ENCODE measurements at regions not wholly inside any gene's neighbourhood (a gene's known extent, or its start where the extent isn't known, plus 50 kb on each side); places are given as distances from the start of the nearest gene placed in this dataset.

DNA sequence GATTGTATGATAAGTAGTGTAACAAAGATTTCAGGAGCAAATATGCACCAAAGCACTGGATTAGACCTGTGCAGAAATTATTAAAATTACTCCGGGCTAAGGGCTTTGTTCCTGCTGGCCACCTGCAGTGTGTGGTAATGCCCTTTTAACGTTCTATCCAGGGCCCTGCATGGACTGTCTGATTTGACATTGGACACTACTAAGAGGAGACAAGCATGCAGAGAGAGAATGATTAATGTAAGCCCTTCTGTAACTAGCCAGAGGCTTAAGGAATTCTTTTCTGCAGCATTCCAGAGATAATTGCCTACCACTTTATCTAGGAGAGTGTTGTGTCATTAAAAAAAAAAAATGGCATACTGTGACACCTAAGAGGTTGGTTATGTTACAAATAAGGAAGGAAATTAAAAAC is 117.0 kb downstream of the PCDH7 start:
- Histone ChIP-seq H3K36me3 (ENCODE audit: control insufficient read depth in 4 of 4, insufficient read depth in 4 of 4, low read length in 3 of 4) (no peaks in the 10 kb centered on the region), H3K27ac (ENCODE audit: insufficient read depth in 1 of 2, low read depth in 1 of 2, low read length in 2 of 2, poor library complexity in 1 of 2, severe bottlenecking in 2 of 2) (no peak overlapping the region), H3K4me3 (ENCODE audit: control insufficient read depth in 1 of 7, extremely low read depth in 1 of 7, insufficient read depth in 4 of 7, low read depth in 2 of 7, low read length in 6 of 7) (no peak overlapping the region), H3K27me3 (replicated peaks in 2 of 5; ENCODE audit: control insufficient read depth in 4 of 5, insufficient read depth in 5 of 5, low read length in 4 of 5) (peaks cover 0 to 3% (median 0%) of the 10 kb centered on the region in 5 experiments), H3K4me1 (ENCODE audit: control extremely low read depth in 1 of 4, control insufficient read depth in 4 of 4, insufficient read depth in 4 of 4, low read length in 3 of 4) (peaks cover 0 to 5% (median 1%) of the 10 kb centered on the region in 4 experiments), H3K9me3 (ENCODE audit: control extremely low read depth in 1 of 5, control insufficient read depth in 4 of 5, insufficient read depth in 2 of 5, low read depth in 1 of 5, low read length in 4 of 5) (no peaks in the 10 kb centered on the region)
- ChIA-PET CTCF (no interaction called here), POLR2A (no interaction called here)
- DNase-seq = no peak
- 94% methylated on average over 2 of the region's 2 CpGs for WGBS (ENCODE audit: insufficient coverage)

GRCh38 chr4:30837861-30838260 is 117.7 kb downstream of the PCDH7 start:
- no peaks in the 10 kb centered on the region for H3K9me3 ChIP-seq (ENCODE audit: control extremely low read depth in 1 of 5, control insufficient read depth in 4 of 5, insufficient read depth in 2 of 5, low read depth in 1 of 5, low read length in 4 of 5)
- no peak overlapping the region for H3K4me3 ChIP-seq (ENCODE audit: control insufficient read depth in 1 of 7, extremely low read depth in 1 of 7, insufficient read depth in 4 of 7, low read depth in 2 of 7, low read length in 6 of 7)
- H3K4me1 ChIP-seq (ENCODE audit: control extremely low read depth in 1 of 4, control insufficient read depth in 4 of 4, insufficient read depth in 4 of 4, low read length in 3 of 4) = peaks cover 0 to 5% (median 1%) of the 10 kb centered on the region in 4 experiments
- peaks cover 0 to 5% (median 0%) of the 10 kb centered on the region in 5 experiments for H3K27me3 ChIP-seq (replicated peaks in 2 of 5; ENCODE audit: control insufficient read depth in 4 of 5, insufficient read depth in 5 of 5, low read length in 4 of 5)
- H3K36me3 ChIP-seq (ENCODE audit: control insufficient read depth in 4 of 4, insufficient read depth in 4 of 4, low read length in 3 of 4) = no peaks in the 10 kb centered on the region
- H3K27ac ChIP-seq (ENCODE audit: insufficient read depth in 1 of 2, low read depth in 1 of 2, low read length in 2 of 2, poor library complexity in 1 of 2, severe bottlenecking in 2 of 2) = no peak overlapping the region
- CTCF ChIA-PET = no interaction called here
- 100% methylated on average over 1 of the region's 2 CpGs for WGBS (ENCODE audit: insufficient coverage)
- POLR2A ChIA-PET = no interaction called here
- no peak for DNase-seq

DNA sequence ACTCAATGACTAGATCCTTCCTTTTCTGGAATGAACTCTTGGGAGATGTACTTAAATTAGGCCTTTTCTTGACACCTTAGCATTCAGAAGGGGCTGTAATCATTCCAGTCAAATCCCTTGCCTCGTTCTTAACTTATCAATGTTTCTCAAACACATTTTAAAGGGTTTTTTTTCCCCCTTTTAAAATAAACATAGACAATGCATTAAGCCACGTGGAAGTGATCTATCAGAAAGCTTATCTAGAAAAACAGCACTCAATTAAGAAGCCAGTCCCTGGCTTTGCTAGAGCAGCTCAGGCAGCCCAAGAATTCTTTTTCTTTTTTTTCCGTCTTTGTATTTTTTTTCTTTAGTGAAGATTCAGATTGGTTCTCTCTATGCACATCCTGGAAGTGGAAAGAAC is 118.2 kb downstream of the PCDH7 start:
- peaks cover 0 to 5% (median 1%) of the 10 kb centered on the region in 4 experiments for H3K4me1 ChIP-seq (ENCODE audit: control extremely low read depth in 1 of 4, control insufficient read depth in 4 of 4, insufficient read depth in 4 of 4, low read length in 3 of 4)
- no peak for DNase-seq
- H3K27ac ChIP-seq (ENCODE audit: insufficient read depth in 1 of 2, low read depth in 1 of 2, low read length in 2 of 2, poor library complexity in 1 of 2, severe bottlenecking in 2 of 2) = no peak overlapping the region
- peaks cover 0 to 5% (median 0%) of the 10 kb centered on the region in 5 experiments for H3K27me3 ChIP-seq (replicated peaks in 2 of 5; ENCODE audit: control insufficient read depth in 4 of 5, insufficient read depth in 5 of 5, low read length in 4 of 5)
- no peak overlapping the region for H3K4me3 ChIP-seq (ENCODE audit: control insufficient read depth in 1 of 7, extremely low read depth in 1 of 7, insufficient read depth in 4 of 7, low read depth in 2 of 7, low read length in 6 of 7)
- H3K36me3 ChIP-seq (ENCODE audit: control insufficient read depth in 4 of 4, insufficient read depth in 4 of 4, low read length in 3 of 4) = no peaks in the 10 kb centered on the region
- no peaks in the 10 kb centered on the region for H3K9me3 ChIP-seq (ENCODE audit: control extremely low read depth in 1 of 5, control insufficient read depth in 4 of 5, insufficient read depth in 2 of 5, low read depth in 1 of 5, low read length in 4 of 5)
- ChIA-PET POLR2A (no interaction called here), CTCF (no interaction called here)
- WGBS (ENCODE audit: insufficient coverage) = 89% methylated on average over 2 of the region's 3 CpGs

DNA sequence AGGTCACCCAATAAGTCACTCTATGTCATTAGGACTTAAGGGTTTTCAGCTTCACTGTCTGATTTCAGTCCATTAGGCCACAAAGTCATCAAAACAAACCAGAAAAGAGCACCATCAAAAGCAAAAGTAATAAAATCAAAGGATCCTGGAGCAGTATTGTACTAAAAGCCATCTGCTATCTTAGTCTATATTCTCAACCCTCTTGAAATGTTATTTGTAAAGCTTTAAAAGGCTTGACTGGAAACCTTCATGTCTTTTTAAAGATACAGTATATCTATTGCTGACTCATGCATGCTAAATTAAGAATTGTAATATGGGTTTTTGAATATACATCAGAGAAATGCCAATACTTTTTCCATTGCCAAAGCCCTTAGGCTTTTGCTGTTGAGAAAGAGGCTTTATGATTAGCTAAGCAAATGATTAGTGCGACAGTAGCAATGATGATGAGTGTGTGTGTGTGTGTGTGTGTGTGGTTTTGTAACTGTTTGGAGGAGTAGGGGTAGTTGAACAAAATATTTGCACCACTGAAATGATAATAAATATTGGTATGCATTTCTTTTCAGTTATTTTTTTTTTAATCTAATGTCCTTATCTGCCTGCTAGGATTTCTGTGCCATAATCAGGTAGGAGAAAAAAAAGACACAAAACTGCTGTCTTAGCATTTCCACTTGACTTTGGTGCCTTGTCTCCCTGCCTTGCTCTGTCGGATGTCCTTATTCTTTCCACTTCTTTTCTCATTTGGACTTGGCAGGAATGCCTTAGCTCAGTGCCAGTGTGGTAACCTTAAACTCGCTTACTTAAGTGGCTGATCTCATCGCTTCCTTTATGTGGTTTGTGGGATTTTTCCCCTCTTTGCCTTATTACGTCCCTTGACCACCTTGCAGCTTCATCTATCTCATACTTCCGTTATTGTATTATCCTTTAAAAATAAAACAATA is 119.7 kb downstream of the PCDH7 start:
- H3K36me3 ChIP-seq (ENCODE audit: control insufficient read depth in 4 of 4, insufficient read depth in 4 of 4, low read length in 3 of 4) = no peaks in the 10 kb centered on the region
- peaks cover 0 to 5% (median 1%) of the 10 kb centered on the region in 4 experiments for H3K4me1 ChIP-seq (ENCODE audit: control extremely low read depth in 1 of 4, control insufficient read depth in 4 of 4, insufficient read depth in 4 of 4, low read length in 3 of 4)
- no peak overlapping the region for H3K4me3 ChIP-seq (ENCODE audit: control insufficient read depth in 1 of 7, extremely low read depth in 1 of 7, insufficient read depth in 4 of 7, low read depth in 2 of 7, low read length in 6 of 7)
- H3K27me3 ChIP-seq (replicated peaks in 2 of 5; ENCODE audit: control insufficient read depth in 4 of 5, insufficient read depth in 5 of 5, low read length in 4 of 5) = peaks cover 0 to 5% (median 0%) of the 10 kb centered on the region in 5 experiments
- peak; percentile 6 to 26 (median 19) for DNase-seq
- H3K27ac ChIP-seq (ENCODE audit: insufficient read depth in 1 of 2, low read depth in 1 of 2, low read length in 2 of 2, poor library complexity in 1 of 2, severe bottlenecking in 2 of 2) = no peak overlapping the region
- POLR2A ChIA-PET = no interaction called here
- CTCF ChIA-PET = no interaction called here
- no peaks in the 10 kb centered on the region for H3K9me3 ChIP-seq (ENCODE audit: control extremely low read depth in 1 of 5, control insufficient read depth in 4 of 5, insufficient read depth in 2 of 5, low read depth in 1 of 5, low read length in 4 of 5)
- WGBS (ENCODE audit: insufficient coverage) = 71% methylated on average over 1 of the region's 6 CpGs

DNA sequence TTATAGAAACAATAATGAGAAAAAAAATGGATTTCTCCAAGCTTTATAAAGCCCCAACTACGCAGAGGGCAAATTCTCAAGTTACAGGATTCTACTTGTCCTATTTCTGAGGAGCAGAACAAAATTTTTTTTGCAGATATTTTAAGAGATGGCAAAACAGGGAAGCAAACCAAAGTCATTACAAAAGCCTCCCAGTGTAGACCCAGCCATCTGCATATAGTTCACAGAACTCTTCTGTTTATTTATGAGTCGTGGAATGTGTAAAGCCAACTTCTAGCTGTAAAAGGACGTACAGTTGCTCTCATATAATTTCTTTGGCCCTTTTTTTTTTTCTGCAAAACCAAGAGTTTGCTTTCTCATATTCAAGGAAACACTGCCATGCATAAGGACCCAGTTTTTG is 120.4 kb downstream of the PCDH7 start:
- DNase-seq = no peak
- Histone ChIP-seq H3K27me3 (replicated peaks in 2 of 5; ENCODE audit: control insufficient read depth in 4 of 5, insufficient read depth in 5 of 5, low read length in 4 of 5) (peaks cover 0 to 5% (median 0%) of the 10 kb centered on the region in 5 experiments), H3K27ac (ENCODE audit: insufficient read depth in 1 of 2, low read depth in 1 of 2, low read length in 2 of 2, poor library complexity in 1 of 2, severe bottlenecking in 2 of 2) (no peak overlapping the region), H3K36me3 (ENCODE audit: control insufficient read depth in 4 of 4, insufficient read depth in 4 of 4, low read length in 3 of 4) (no peaks in the 10 kb centered on the region), H3K4me3 (ENCODE audit: control insufficient read depth in 1 of 7, extremely low read depth in 1 of 7, insufficient read depth in 4 of 7, low read depth in 2 of 7, low read length in 6 of 7) (no peak overlapping the region), H3K4me1 (ENCODE audit: control extremely low read depth in 1 of 4, control insufficient read depth in 4 of 4, insufficient read depth in 4 of 4, low read length in 3 of 4) (peaks cover 0 to 5% (median 1%) of the 10 kb centered on the region in 4 experiments), H3K9me3 (ENCODE audit: control extremely low read depth in 1 of 5, control insufficient read depth in 4 of 5, insufficient read depth in 2 of 5, low read depth in 1 of 5, low read length in 4 of 5) (no peaks in the 10 kb centered on the region)
- CTCF ChIA-PET = no interaction called here
- POLR2A ChIA-PET = no interaction called here
- 94% methylated on average over 2 of the region's 3 CpGs for WGBS (ENCODE audit: insufficient coverage)

GRCh38 chr4:30842142-30842541 is 122.0 kb downstream of the PCDH7 start:
- Histone ChIP-seq H3K36me3 (ENCODE audit: control insufficient read depth in 4 of 4, insufficient read depth in 4 of 4, low read length in 3 of 4) (no peaks in the 10 kb centered on the region), H3K9me3 (ENCODE audit: control extremely low read depth in 1 of 5, control insufficient read depth in 4 of 5, insufficient read depth in 2 of 5, low read depth in 1 of 5, low read length in 4 of 5) (no peaks in the 10 kb centered on the region), H3K27me3 (replicated peaks in 2 of 5; ENCODE audit: control insufficient read depth in 4 of 5, insufficient read depth in 5 of 5, low read length in 4 of 5) (peaks cover 0 to 5% (median 0%) of the 10 kb centered on the region in 5 experiments), H3K4me1 (ENCODE audit: control extremely low read depth in 1 of 4, control insufficient read depth in 4 of 4, insufficient read depth in 4 of 4, low read length in 3 of 4) (peaks cover 0 to 5% (median 1%) of the 10 kb centered on the region in 4 experiments), H3K27ac (ENCODE audit: insufficient read depth in 1 of 2, low read depth in 1 of 2, low read length in 2 of 2, poor library complexity in 1 of 2, severe bottlenecking in 2 of 2) (no peak overlapping the region), H3K4me3 (ENCODE audit: control insufficient read depth in 1 of 7, extremely low read depth in 1 of 7, insufficient read depth in 4 of 7, low read depth in 2 of 7, low read length in 6 of 7) (no peak overlapping the region)
- ChIA-PET POLR2A (no interaction called here), CTCF (no interaction called here)
- no CpG with 5 or more reads among the region's 1 CpG for WGBS (ENCODE audit: insufficient coverage)
- no peak for DNase-seq

DNA sequence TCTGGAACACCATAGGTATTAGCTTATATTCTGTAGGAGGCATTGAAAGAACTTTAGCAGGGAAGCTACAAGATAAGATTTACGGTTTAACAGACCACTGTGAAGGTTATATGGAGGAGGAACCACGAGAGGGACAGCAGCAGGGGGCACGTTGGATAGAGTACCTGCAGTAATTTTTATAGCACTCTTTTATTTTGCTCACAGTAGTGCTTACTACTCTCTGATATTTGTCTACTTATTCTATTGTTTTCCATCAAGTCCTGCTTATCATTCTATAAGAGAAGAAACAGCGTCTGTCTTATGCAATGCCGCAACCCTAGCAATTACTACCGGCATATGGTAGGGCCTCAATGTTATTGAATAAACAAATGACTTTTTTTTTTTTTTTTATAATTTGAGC is 122.5 kb downstream of the PCDH7 start:
- no peak overlapping the region for H3K27ac ChIP-seq (ENCODE audit: insufficient read depth in 1 of 2, low read depth in 1 of 2, low read length in 2 of 2, poor library complexity in 1 of 2, severe bottlenecking in 2 of 2)
- no peak for DNase-seq
- H3K4me1 ChIP-seq (ENCODE audit: control extremely low read depth in 1 of 4, control insufficient read depth in 4 of 4, insufficient read depth in 4 of 4, low read length in 3 of 4) = peaks cover 0 to 5% (median 1%) of the 10 kb centered on the region in 4 experiments
- no peaks in the 10 kb centered on the region for H3K36me3 ChIP-seq (ENCODE audit: control insufficient read depth in 4 of 4, insufficient read depth in 4 of 4, low read length in 3 of 4)
- ChIA-PET CTCF (no interaction called here), POLR2A (no interaction called here)
- 100% methylated on average over 2 of the region's 6 CpGs for WGBS (ENCODE audit: insufficient coverage)
- no peaks in the 10 kb centered on the region for H3K9me3 ChIP-seq (ENCODE audit: control extremely low read depth in 1 of 5, control insufficient read depth in 4 of 5, insufficient read depth in 2 of 5, low read depth in 1 of 5, low read length in 4 of 5)
- H3K27me3 ChIP-seq (replicated peaks in 2 of 5; ENCODE audit: control insufficient read depth in 4 of 5, insufficient read depth in 5 of 5, low read length in 4 of 5) = peaks cover 0 to 5% (median 0%) of the 10 kb centered on the region in 5 experiments
- H3K4me3 ChIP-seq (ENCODE audit: control insufficient read depth in 1 of 7, extremely low read depth in 1 of 7, insufficient read depth in 4 of 7, low read depth in 2 of 7, low read length in 6 of 7) = no peak overlapping the region

All from common myeloid progenitor, CD34-positive (primary cell).